IMR-90 (cell line): ENCODE measurements at regions not wholly inside any gene's neighbourhood (a gene's known extent, or its start where the extent isn't known, plus 50 kb on each side); places are given as distances from the start of the nearest gene placed in this dataset.
A peak's percentile ranks its signal among the peaks of the same experiment; 100 is the strongest.

Source experiments
- ATAC-seq: fragments of 200-7000 bp; cut with Tn5 transposase; 2 replicates; pipeline ENCODE4 v1.9.1; 2020; ENCODE audit warnings: low read depth, mild to moderate bottlenecking, moderate library complexity
- BruUV-seq: library from RNA; stranded (reverse); fragments of 400-500 nt; replicated peaks from 2 replicates; lab custom pipeline; 2021; lab: Mats Ljungman, UMichigan
- CTCF ChIA-PET: fragments of 300-600 bp; formaldehyde crosslinking; extraction: SDS; loops from one replicate; lab custom pipeline; 2021; ENCODE audit warnings: antibody characterized with exemption; lab: Yijun Ruan, JAX
- POLR2A ChIA-PET: fragments of 300-600 bp; sonication (Branson Sonifier 250); formaldehyde crosslinking; loops from one replicate; lab custom pipeline; 2022; ENCODE audit warnings: antibody characterized with exemption; ENCODE audit not compliant: unreplicated experiment; lab: Charles Lee
- DNase-seq: peaks from one replicate; pipeline ENCODE4 v3.0.0; 2013
- H2AFZ ChIP-seq: replicated peaks from 2 replicates; pipeline ENCODE3; 2013; ENCODE audit warnings: low read length, mild to moderate bottlenecking; ENCODE audit not compliant: poor library complexity
- H2AK5ac ChIP-seq: 2 replicates; pipeline ENCODE4 v1.6.1; 2013; ENCODE audit warnings: low read depth, low read length, inconsistent platforms
- H2AK9ac ChIP-seq: replicated peaks from 2 replicates; pipeline ENCODE3; 2013; ENCODE audit warnings: mild to moderate bottlenecking, low read depth, low read length, moderate library complexity; ENCODE audit not compliant: poor library complexity
- H2BK120ac ChIP-seq: 2 replicates; pipeline ENCODE4 v1.6.1; 2013; ENCODE audit warnings: low read depth, low read length, inconsistent platforms
- H2BK15ac ChIP-seq: 3 replicates; pipeline ENCODE4 v1.6.1; 2013; ENCODE audit warnings: low read depth, low read length, inconsistent platforms
- H2BK20ac ChIP-seq: 2 replicates; pipeline ENCODE4 v1.6.1; 2013; ENCODE audit warnings: low read depth, mild to moderate bottlenecking, inconsistent platforms, low read length, moderate library complexity
- H2BK5ac ChIP-seq: 2 replicates; pipeline ENCODE4 v1.6.1; 2013; ENCODE audit warnings: mild to moderate bottlenecking, low read depth, low read length, inconsistent platforms; ENCODE audit not compliant: poor library complexity, severe bottlenecking
- H3K14ac ChIP-seq: replicated peaks from 2 replicates; pipeline ENCODE4 v1.6.1; 2013; ENCODE audit warnings: low read depth, low read length, inconsistent platforms
- H3K18ac ChIP-seq: 2 replicates; pipeline ENCODE4 v1.6.1; 2013; ENCODE audit warnings: low read depth, low read length, control low read depth
- H3K23ac ChIP-seq: 2 replicates; pipeline ENCODE4 v1.6.1; 2013; ENCODE audit warnings: low read depth, low read length, inconsistent platforms
- H3K27ac ChIP-seq: 2 replicates; pipeline ENCODE4 v1.5.1; 2013; ENCODE audit warnings: mild to moderate bottlenecking, control low read depth, low read length; ENCODE audit not compliant: insufficient read depth
- H3K27me3 ChIP-seq: 2 replicates; pipeline ENCODE4 v1.6.1; 2013; ENCODE audit warnings: low read length; ENCODE audit not compliant: control insufficient read depth, insufficient read depth
- H3K36me3 ChIP-seq: 2 replicates; pipeline ENCODE4 v1.6.1; 2013; ENCODE audit warnings: low read length, mixed read lengths; ENCODE audit not compliant: control insufficient read depth, insufficient read depth
- H3K4ac ChIP-seq: 2 replicates; pipeline ENCODE4 v1.6.1; 2013; ENCODE audit warnings: low read depth, low read length, inconsistent platforms
- H3K4me1 ChIP-seq: 2 replicates; pipeline ENCODE4 v1.6.1; 2013; ENCODE audit warnings: low read length, mixed read lengths; ENCODE audit not compliant: control insufficient read depth, insufficient read depth
- H3K4me2 ChIP-seq: 2 replicates; pipeline ENCODE4 v1.6.1; 2013; ENCODE audit warnings: low read depth, mild to moderate bottlenecking, control low read depth, low read length, moderate library complexity
- H3K4me3 ChIP-seq: 2 replicates; pipeline ENCODE4 v1.5.1; 2013; ENCODE audit warnings: low read depth, mild to moderate bottlenecking, control low read depth, low read length, moderate library complexity; ENCODE audit not compliant: insufficient read depth
- H3K56ac ChIP-seq: 2 replicates; pipeline ENCODE4 v1.6.1; 2013; ENCODE audit warnings: low read length, inconsistent platforms; ENCODE audit not compliant: insufficient read depth; ENCODE audit errors: extremely low read depth
- H3K79me1 ChIP-seq, 2 experiments: 2 replicates each; pipeline ENCODE4 v1.6.1; 2013; ENCODE audit warnings: low read length in 2 of 2, inconsistent platforms in 1 of 2, low read depth in 1 of 2
- H3K9ac ChIP-seq: 2 replicates; pipeline ENCODE4 v1.6.1; 2013; ENCODE audit warnings: low read depth, low read length, control low read depth
- H3K9me1 ChIP-seq: 2 replicates; pipeline ENCODE4 v1.6.1; 2013; ENCODE audit warnings: low read length, inconsistent platforms; ENCODE audit not compliant: insufficient read depth
- H3K9me3 ChIP-seq: 2 replicates; pipeline ENCODE4 v1.6.1; 2013; ENCODE audit warnings: low read length; ENCODE audit not compliant: control insufficient read depth, insufficient read depth
- H4K20me1 ChIP-seq: 2 replicates; pipeline ENCODE4 v1.6.1; 2013; ENCODE audit warnings: low read length, inconsistent platforms; ENCODE audit not compliant: insufficient read depth
- H4K5ac ChIP-seq: 2 replicates; pipeline ENCODE4 v1.6.1; 2013; ENCODE audit warnings: mild to moderate bottlenecking, low read depth, low read length, control low read depth
- H4K8ac ChIP-seq, 2 experiments: 2 replicates each; pipeline ENCODE4 v1.6.1; 2013; ENCODE audit warnings: low read depth in 2 of 2, low read length in 2 of 2, control low read depth in 1 of 2, inconsistent platforms in 1 of 2
- H4K91ac ChIP-seq: 2 replicates; pipeline ENCODE4 v1.6.1; 2013; ENCODE audit warnings: low read depth, low read length, inconsistent platforms; ENCODE audit not compliant: insufficient read depth
- CTCF ChIP-seq: conservative IDR thresholded peaks from 2 replicates; pipeline ENCODE4 v1.5.1; 2012; ENCODE audit warnings: mild to moderate bottlenecking, low read depth, low read length, improper control_type of control experiment
- RAD21 ChIP-seq: IDR thresholded peaks from 2 replicates; pipeline ENCODE4 v1.6.1; 2012; ENCODE audit warnings: low read length, improper control_type of control experiment
- SMC3 ChIP-seq: fragments of 150-350 bp; IDR thresholded peaks from 2 replicates; pipeline ENCODE4 v1.6.1; 2016; ENCODE audit warnings: low read depth, mild to moderate bottlenecking, antibody characterized with exemption, low read length, moderate library complexity
- USF2 ChIP-seq: fragments of 150-350 bp; IDR thresholded peaks from 2 replicates; pipeline ENCODE4 v1.6.1; 2017; ENCODE audit warnings: mild to moderate bottlenecking, antibody characterized with exemption, low read length, low read depth
- WGBS, 2 experiments: methylation state at CpG; one replicate each; pipeline versions ENCODE4 v1.1.5 to v1.1.7; 2013; ENCODE audit warnings: missing lambda C conversion rate in 2 of 2; ENCODE audit not compliant: insufficient read length in 1 of 2; ENCODE audit errors: extremely low coverage in 2 of 2; 5-methylcytosine and 5-hydroxymethylcytosine counted together
- dilution Hi-C: fragments of 300-500 bp; cut with HindIII; formaldehyde crosslinking; loops from one replicate; pipeline ENCODE4 v1.14.3; 2018; ENCODE audit warnings: low sequenced_read_pairs; ENCODE audit not compliant: unreplicated experiment
- in situ Hi-C: fragments of 300-500 bp; cut with MboI; formaldehyde crosslinking; loops from 3 replicates; pipeline ENCODE4 v1.14.3; 2019; ENCODE audit warnings: low sequenced_read_pairs, inconsistent platforms, mixed read lengths
- intact Hi-C: fragments of 100-400 bp; cut with micrococcal nuclease; formaldehyde crosslinking; loops from 2 replicates; pipeline ENCODE4 v1.10.0; 2022

- peak overlapping the region; percentile 84 to 87 for H4K8ac ChIP-seq
- H3K18ac ChIP-seq: peak overlapping the region; percentile 57; the same call in 1 of the 2 replicates
- in situ Hi-C loops: loop anchor here (10.0 kb wide), 1 partner anchor 1003 kb away; no protein-coding TSS in a partner anchor
- DNase-seq: peak; percentile 61
- H3K9me1 ChIP-seq: no peaks in the 10 kb centered on the region; the same call in none of the 2 replicates
- H3K56ac ChIP-seq: no peak overlapping the region; the same call in 1 of the 2 replicates
- H3K79me1 ChIP-seq: no peaks in the 10 kb centered on the region
- CTCF ChIA-PET: interaction anchor here (1.9 to 2.2 kb wide), 2 partner anchors 235 to 462 kb away, joined by 4 to 5 read pairs; no protein-coding TSS in a partner anchor
- H3K23ac ChIP-seq: no peak overlapping the region
- no peaks in the 10 kb centered on the region for H3K36me3 ChIP-seq
- WGBS, 2 experiments: no CpG with 5 or more reads among the region's 5 CpGs
- H2BK20ac ChIP-seq: peak overlapping the region; percentile 82
- H3K4me3 ChIP-seq: no peak overlapping the region
- H3K27me3 ChIP-seq: no peaks in the 10 kb centered on the region
- 0 out of 2 replicates have a peak overlapping the region, but pooled peaks have one; percentile 18 for H3K14ac ChIP-seq
- H4K5ac ChIP-seq: peak overlapping the region; percentile 37; the same call in 1 of the 2 replicates
- peak overlapping the region; percentile 67 for H2BK120ac ChIP-seq
- POLR2A ChIA-PET: interaction anchor here (0.6 kb wide), 1 partner anchor 1003 kb away, joined by 3 read pairs; no protein-coding TSS in a partner anchor
- peak overlapping the region; percentile 11; the same call in 1 of the 2 replicates for H3K27ac ChIP-seq
- H2AK9ac ChIP-seq: no peak overlapping the region
- peak overlapping the region; percentile 85 for H2BK5ac ChIP-seq
- no peak overlapping the region for H2AFZ ChIP-seq
- no peak overlapping the region for H3K9ac ChIP-seq
- no peak overlapping the region for H3K4me2 ChIP-seq
- H2AK5ac ChIP-seq: peak overlapping the region; percentile 89
- no peaks in the 10 kb centered on the region for H4K20me1 ChIP-seq
- TF ChIP-seq CTCF (peak; percentile 78), RAD21 (peak; percentile 81), SMC3 (peak; percentile 88), USF2 (no peak)
- H3K4me1 ChIP-seq: peaks cover 14% of the 10 kb centered on the region
- H2BK15ac ChIP-seq: peak overlapping the region; percentile 45; the same call in 2 of the 3 replicates
- peak overlapping the region; percentile 86 for H3K4ac ChIP-seq
- intact Hi-C loops: loop anchor here (1.0 to 10.0 kb wide), 6 partner anchors 166 to 999 kb away; partner anchors contain the start of genes KIF18A and METTL15
- peak overlapping the region; percentile 81 for H4K91ac ChIP-seq
- BruUV-seq: no TSS peak
- no peaks in the 10 kb centered on the region for H3K9me3 ChIP-seq
- dilution Hi-C loops: no loop called here
- peak; percentile 64 for ATAC-seq
Measured at GRCh38 chr11:28697920-28698827, 590.0 kb downstream of the METTL15 start.
